HCT116 (cell line): ENCODE measurements at regions not wholly inside any gene's neighbourhood (a gene's known extent, or its start where the extent isn't known, plus 50 kb on each side); places are given as distances from the start of the nearest gene placed in this dataset.

Source experiments
- ATF3 ChIP-seq: IDR thresholded peaks from 2 replicates; pipeline ENCODE4 v1.6.1; 2012
- CBX3 ChIP-seq: IDR thresholded peaks from 2 replicates; pipeline ENCODE4 v1.6.1; 2012; ENCODE audit warnings: low read depth
- CTCF ChIP-seq, 3 experiments: fragments of 200-600 bp in 1 of 3; sonication (generic) in 1 of 3; IDR thresholded peaks in 2 of 3; conservative IDR thresholded peaks in 1 of 3; 2 replicates each; pipeline ENCODE4 v1.5.1; 2012 to 2017; ENCODE audit warnings: low read depth in 2 of 3, low read length in 2 of 3, antibody characterized with exemption in 1 of 3, borderline replicate concordance in 1 of 3, control low read depth in 1 of 3, mild to moderate bottlenecking in 1 of 3, mixed read lengths in 1 of 3, mixed run types in 1 of 3, moderate library complexity in 1 of 3; ENCODE audit not compliant: insufficient read depth in 1 of 3
- EZH2 ChIP-seq: fragments of 200-600 bp; sonication (generic); IDR thresholded peaks from 2 replicates; pipeline ENCODE4 v1.6.1; 2017; ENCODE audit warnings: antibody characterized with exemption, mixed run types
- EZH2phosphoT487 ChIP-seq: fragments of 200-600 bp; IDR thresholded peaks from 2 replicates; pipeline ENCODE4 v1.6.1; 2018; ENCODE audit warnings: antibody characterized with exemption, borderline replicate concordance
- FOSL1 ChIP-seq: IDR thresholded peaks from 2 replicates; pipeline ENCODE4 v1.6.1; 2012; ENCODE audit warnings: low read depth
- MAX ChIP-seq: IDR thresholded peaks from 2 replicates; pipeline ENCODE4 v1.6.1; 2012
- POLR2A ChIP-seq: IDR thresholded peaks from 2 replicates; pipeline ENCODE4 v1.7.0; 2011; ENCODE audit warnings: borderline replicate concordance; ENCODE audit not compliant: insufficient read depth, insufficient read length; ENCODE audit errors: extremely low read depth
- POLR2AphosphoS5 ChIP-seq: IDR thresholded peaks from 2 replicates; pipeline ENCODE4 v1.6.1; 2011; ENCODE audit warnings: mild to moderate bottlenecking, low read depth, low read length, moderate library complexity
- SRF ChIP-seq: IDR thresholded peaks from 2 replicates; pipeline ENCODE4 v1.6.1; 2012; ENCODE audit warnings: low read depth
- YY1 ChIP-seq: IDR thresholded peaks from 2 replicates; pipeline ENCODE4 v1.6.1; 2011; ENCODE audit warnings: low read length, low read depth, moderate library complexity, mild to moderate bottlenecking; ENCODE audit not compliant: insufficient replicate concordance; ENCODE audit errors: extremely low read depth
- ZNF274 ChIP-seq: fragments of 200-500 bp; sonication (Bioruptor generic); IDR thresholded peaks from 2 replicates; pipeline ENCODE4 v1.6.1; 2014; ENCODE audit warnings: mild to moderate bottlenecking, low read depth, low read length, inconsistent platforms

- no peak for TF ChIP-seq MAX
- no peak for TF ChIP-seq YY1
- no peak for TF ChIP-seq ATF3
- no peak for TF ChIP-seq FOSL1
- no peak for TF ChIP-seq CTCF (IDR thresholded peaks at IDR 0.05 in 2 of 3, conservative IDR thresholded peaks at IDR 0.05 in 1 of 3; ENCODE audit: borderline replicate concordance in 1 of 3, insufficient read depth in 1 of 3, low read depth in 2 of 3, low read length in 2 of 3)
- TF ChIP-seq POLR2A: no peak
- TF ChIP-seq CBX3: no peak
- no peak for TF ChIP-seq EZH2phosphoT487
- no peak for TF ChIP-seq POLR2AphosphoS5
- no peak for TF ChIP-seq SRF
- no peak for TF ChIP-seq ZNF274
- no peak for TF ChIP-seq EZH2
Observed at GRCh38 chr4:124028182-124028581, 631.6 kb downstream of the SPRY1 start.
